ENCODE measurements at regions not wholly inside any gene's neighbourhood (a gene's known extent, or its start where the extent isn't known, plus 50 kb on each side); places are given as distances from the start of the nearest gene placed in this dataset.
"Not testable (repeated sequence)": the region's sequence is repeated elsewhere in the genome, so short reads cannot be mapped to it uniquely, and the experiment has no call there.

DNA sequence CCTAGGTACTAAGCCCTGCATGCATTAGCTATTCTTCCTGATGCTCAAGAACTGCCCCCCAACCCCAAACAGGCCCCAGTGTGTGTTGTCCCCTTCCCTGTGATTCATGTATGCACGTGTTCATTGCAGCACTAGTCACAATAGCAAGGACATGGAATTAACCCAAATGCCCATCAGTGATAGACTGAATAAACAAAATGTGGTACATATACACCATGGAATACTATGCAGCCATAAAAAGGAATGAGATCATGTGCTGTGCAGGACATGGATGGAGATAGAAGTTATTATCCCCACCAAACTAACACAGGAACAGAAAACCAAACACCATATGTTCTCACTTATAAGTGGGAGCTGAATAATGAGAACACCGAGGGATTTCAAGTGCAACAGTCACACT, 214.2 kb upstream of the SLC7A11 start:
- not testable (repeated sequence) for H4K91ac ChIP-seq (ENCODE audit: low read depth, low read length, poor library complexity); H2AFZ ChIP-seq (ENCODE audit: low read length); H2AK5ac ChIP-seq (ENCODE audit: low read depth, low read length); H4K8ac ChIP-seq (ENCODE audit: low read depth, low read length); H3K27me3 ChIP-seq (ENCODE audit: control insufficient read depth in 3 of 3, insufficient read depth in 3 of 3, low read depth in 1 of 3, low read length in 3 of 3); H3K4ac ChIP-seq (ENCODE audit: low read length); H3K9ac ChIP-seq (ENCODE audit: low read depth, low read length, poor library complexity); H3K9me3 ChIP-seq (replicated peaks in 1 of 2; ENCODE audit: control insufficient read depth in 2 of 2, insufficient read depth in 1 of 2, low read depth in 1 of 2, low read length in 2 of 2); H3K36me3 ChIP-seq (replicated peaks in 1 of 2; ENCODE audit: control insufficient read depth in 2 of 2, insufficient read depth in 2 of 2, low read length in 2 of 2); H3K23ac ChIP-seq (ENCODE audit: low read depth, low read length, poor library complexity); H2BK120ac ChIP-seq (ENCODE audit: low read depth, low read length); H3K4me1 ChIP-seq (ENCODE audit: control insufficient read depth in 2 of 2, insufficient read depth in 1 of 2, low read depth in 1 of 2, low read length in 2 of 2); H3K14ac ChIP-seq (ENCODE audit: low read length); H2BK15ac ChIP-seq (ENCODE audit: low read length); H3K4me2 ChIP-seq (ENCODE audit: insufficient read depth, low read length, poor library complexity, severe bottlenecking); H3K79me1 ChIP-seq (ENCODE audit: low read depth, low read length); H2BK5ac ChIP-seq (ENCODE audit: low read length); H3K4me3 ChIP-seq (ENCODE audit: low read length in 2 of 2); DNase-seq (ENCODE audit: low spot score); H2BK12ac ChIP-seq (ENCODE audit: low read length); H3K27ac ChIP-seq (replicated peaks; ENCODE audit: low read length); H3K18ac ChIP-seq (ENCODE audit: low read length)
- WGBS, 2 donors (ENCODE audit: extremely low coverage in 2 of 2, insufficient read length in 2 of 2, insufficient replicate concordance in 1 of 2): no CpG with 5 or more reads among the region's 2 CpGs

DNA sequence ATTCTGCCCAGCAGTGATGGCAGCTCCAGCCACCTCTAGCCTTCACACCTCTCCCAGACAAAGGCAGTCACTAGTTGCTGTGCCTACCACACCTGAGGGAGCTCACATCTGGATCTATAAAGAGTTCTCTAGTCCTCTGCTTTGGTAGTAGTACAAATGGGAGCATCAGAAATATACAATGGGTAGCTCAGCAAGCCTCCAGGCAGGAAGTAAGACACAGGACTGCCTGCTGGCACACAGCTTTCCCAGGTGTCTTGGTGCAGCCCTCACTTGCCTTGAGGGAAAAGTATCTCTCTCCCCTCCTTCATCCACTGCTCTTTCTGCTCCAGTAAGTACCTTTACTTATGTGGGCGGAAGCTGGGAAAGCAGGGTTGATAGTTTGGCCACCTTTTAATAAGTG, 212.9 kb upstream of the SLC7A11 start:
- H3K14ac ChIP-seq (ENCODE audit: low read length): no peak overlapping the region
- H2AFZ ChIP-seq (ENCODE audit: low read length): no peak overlapping the region
- H3K18ac ChIP-seq (ENCODE audit: low read length): no peak overlapping the region
- H3K27me3 ChIP-seq (ENCODE audit: control insufficient read depth in 3 of 3, insufficient read depth in 3 of 3, low read depth in 1 of 3, low read length in 3 of 3): no peaks in the 10 kb centered on the region
- H2BK120ac ChIP-seq (ENCODE audit: low read depth, low read length): no peak overlapping the region
- H2BK5ac ChIP-seq (ENCODE audit: low read length): no peak overlapping the region
- no peak overlapping the region for H4K8ac ChIP-seq (ENCODE audit: low read depth, low read length)
- H2AK5ac ChIP-seq (ENCODE audit: low read depth, low read length): no peak overlapping the region
- no CpG with 5 or more reads among the region's 1 CpG for WGBS, 2 donors (ENCODE audit: extremely low coverage in 2 of 2, insufficient read length in 2 of 2, insufficient replicate concordance in 1 of 2)
- no peak overlapping the region for H4K91ac ChIP-seq (ENCODE audit: low read depth, low read length, poor library complexity)
- H2BK15ac ChIP-seq (ENCODE audit: low read length): no peak overlapping the region
- H3K36me3 ChIP-seq (replicated peaks in 1 of 2; ENCODE audit: control insufficient read depth in 2 of 2, insufficient read depth in 2 of 2, low read length in 2 of 2): no peaks in the 10 kb centered on the region
- no peak overlapping the region for H3K4me2 ChIP-seq (ENCODE audit: insufficient read depth, low read length, poor library complexity, severe bottlenecking)
- no peaks in the 10 kb centered on the region for H3K79me1 ChIP-seq (ENCODE audit: low read depth, low read length)
- H2BK12ac ChIP-seq (ENCODE audit: low read length): no peak overlapping the region
- H3K9me3 ChIP-seq (replicated peaks in 1 of 2; ENCODE audit: control insufficient read depth in 2 of 2, insufficient read depth in 1 of 2, low read depth in 1 of 2, low read length in 2 of 2): no peaks in the 10 kb centered on the region
- no peak overlapping the region for H3K23ac ChIP-seq (ENCODE audit: low read depth, low read length, poor library complexity)
- H3K27ac ChIP-seq (replicated peaks; ENCODE audit: low read length): no peak overlapping the region
- no peak overlapping the region for H3K4ac ChIP-seq (ENCODE audit: low read length)
- H3K9ac ChIP-seq (ENCODE audit: low read depth, low read length, poor library complexity): no peak overlapping the region
- H3K4me3 ChIP-seq (ENCODE audit: low read length in 2 of 2): no peak overlapping the region
- no peaks in the 10 kb centered on the region for H3K4me1 ChIP-seq (ENCODE audit: control insufficient read depth in 2 of 2, insufficient read depth in 1 of 2, low read depth in 1 of 2, low read length in 2 of 2)
- no peak for DNase-seq (ENCODE audit: low spot score)

DNA sequence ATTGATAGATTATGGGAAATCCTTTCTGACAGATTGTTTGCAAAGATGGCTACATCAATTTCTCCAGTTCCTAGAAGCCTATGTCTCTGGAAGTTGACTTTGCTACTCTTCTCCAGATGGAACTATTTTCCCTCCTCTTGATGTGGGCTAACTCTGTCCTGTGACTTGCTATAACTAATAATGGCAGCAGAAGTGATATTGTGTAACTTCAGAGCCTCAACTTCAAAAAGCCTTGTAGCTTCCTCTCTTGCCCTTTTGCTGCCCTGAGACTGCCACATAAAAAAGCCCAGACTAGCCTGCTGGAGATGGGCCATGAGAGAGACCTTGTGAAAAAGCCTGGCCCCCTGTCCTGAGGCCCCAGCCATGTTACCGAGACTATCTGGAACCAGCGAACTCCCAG, 210.7 kb upstream of the SLC7A11 start:
- Histone ChIP-seq H3K9me3 (replicated peaks in 1 of 2; ENCODE audit: control insufficient read depth in 2 of 2, insufficient read depth in 1 of 2, low read depth in 1 of 2, low read length in 2 of 2) (no peaks in the 10 kb centered on the region), H3K4me2 (ENCODE audit: insufficient read depth, low read length, poor library complexity, severe bottlenecking) (no peak overlapping the region), H4K91ac (ENCODE audit: low read depth, low read length, poor library complexity) (no peak overlapping the region), H2BK5ac (ENCODE audit: low read length) (no peak overlapping the region), H3K4me1 (ENCODE audit: control insufficient read depth in 2 of 2, insufficient read depth in 1 of 2, low read depth in 1 of 2, low read length in 2 of 2) (no peaks in the 10 kb centered on the region), H3K14ac (ENCODE audit: low read length) (no peak overlapping the region), H3K27me3 (ENCODE audit: control insufficient read depth in 3 of 3, insufficient read depth in 3 of 3, low read depth in 1 of 3, low read length in 3 of 3) (no peaks in the 10 kb centered on the region), H2AK5ac (ENCODE audit: low read depth, low read length) (no peak overlapping the region), H2AFZ (ENCODE audit: low read length) (no peak overlapping the region), H3K18ac (ENCODE audit: low read length) (no peak overlapping the region), H3K4me3 (ENCODE audit: low read length in 2 of 2) (no peak overlapping the region), H2BK15ac (ENCODE audit: low read length) (no peak overlapping the region), H2BK12ac (ENCODE audit: low read length) (no peak overlapping the region), H4K8ac (ENCODE audit: low read depth, low read length) (no peak overlapping the region), H3K23ac (ENCODE audit: low read depth, low read length, poor library complexity) (no peak overlapping the region), H2BK120ac (ENCODE audit: low read depth, low read length) (no peak overlapping the region), H3K27ac (replicated peaks; ENCODE audit: low read length) (no peak overlapping the region), H3K79me1 (ENCODE audit: low read depth, low read length) (no peaks in the 10 kb centered on the region), H3K9ac (ENCODE audit: low read depth, low read length, poor library complexity) (no peak overlapping the region), H3K4ac (ENCODE audit: low read length) (no peak overlapping the region), H3K36me3 (replicated peaks in 1 of 2; ENCODE audit: control insufficient read depth in 2 of 2, insufficient read depth in 2 of 2, low read length in 2 of 2) (no peaks in the 10 kb centered on the region)
- WGBS, 2 donors (ENCODE audit: extremely low coverage in 2 of 2, insufficient read length in 2 of 2, insufficient replicate concordance in 1 of 2): no CpG with 5 or more reads among the region's 2 CpGs
- no peak for DNase-seq (ENCODE audit: low spot score)

DNA sequence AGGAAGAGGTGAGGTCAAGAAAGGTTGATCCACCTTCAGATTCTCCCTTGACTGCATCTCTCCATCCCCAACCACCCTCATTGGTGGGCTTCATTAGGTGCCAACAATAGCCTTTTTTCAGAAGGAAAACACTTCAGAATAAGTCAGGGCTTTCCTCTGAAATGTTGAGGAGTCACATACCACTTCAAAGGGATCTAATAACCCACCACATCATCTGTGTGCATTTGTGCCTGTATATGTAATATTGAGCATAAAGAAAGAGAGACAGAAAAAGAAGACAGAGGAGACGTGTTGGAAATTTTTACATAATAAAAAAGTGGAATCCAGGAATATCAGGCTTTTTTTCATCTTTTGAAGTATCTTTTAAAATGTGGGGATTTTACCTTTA, 209.1 kb upstream of the SLC7A11 start:
- Histone ChIP-seq H3K14ac (ENCODE audit: low read length) (no peak overlapping the region), H3K4me1 (ENCODE audit: control insufficient read depth in 2 of 2, insufficient read depth in 1 of 2, low read depth in 1 of 2, low read length in 2 of 2) (no peaks in the 10 kb centered on the region), H2BK15ac (ENCODE audit: low read length) (no peak overlapping the region), H3K36me3 (replicated peaks in 1 of 2; ENCODE audit: control insufficient read depth in 2 of 2, insufficient read depth in 2 of 2, low read length in 2 of 2) (no peaks in the 10 kb centered on the region), H3K4ac (ENCODE audit: low read length) (no peak overlapping the region), H3K4me3 (ENCODE audit: low read length in 2 of 2) (no peak overlapping the region), H3K4me2 (ENCODE audit: insufficient read depth, low read length, poor library complexity, severe bottlenecking) (no peak overlapping the region), H3K27ac (replicated peaks; ENCODE audit: low read length) (no peak overlapping the region), H3K9me3 (replicated peaks in 1 of 2; ENCODE audit: control insufficient read depth in 2 of 2, insufficient read depth in 1 of 2, low read depth in 1 of 2, low read length in 2 of 2) (no peaks in the 10 kb centered on the region), H3K79me1 (ENCODE audit: low read depth, low read length) (no peaks in the 10 kb centered on the region), H3K27me3 (ENCODE audit: control insufficient read depth in 3 of 3, insufficient read depth in 3 of 3, low read depth in 1 of 3, low read length in 3 of 3) (no peaks in the 10 kb centered on the region), H4K8ac (ENCODE audit: low read depth, low read length) (no peak overlapping the region), H4K91ac (ENCODE audit: low read depth, low read length, poor library complexity) (no peak overlapping the region), H2BK5ac (ENCODE audit: low read length) (no peak overlapping the region), H3K23ac (ENCODE audit: low read depth, low read length, poor library complexity) (no peak overlapping the region), H3K9ac (ENCODE audit: low read depth, low read length, poor library complexity) (no peak overlapping the region), H2AK5ac (ENCODE audit: low read depth, low read length) (no peak overlapping the region), H2AFZ (ENCODE audit: low read length) (no peak overlapping the region), H2BK12ac (ENCODE audit: low read length) (no peak overlapping the region), H3K18ac (ENCODE audit: low read length) (no peak overlapping the region), H2BK120ac (ENCODE audit: low read depth, low read length) (no peak overlapping the region)
- no CpG with 5 or more reads among the region's 1 CpG for WGBS, 2 donors (ENCODE audit: extremely low coverage in 2 of 2, insufficient read length in 2 of 2, insufficient replicate concordance in 1 of 2)
- DNase-seq (ENCODE audit: low spot score): no peak

Measured in neuronal stem cell (in vitro differentiated cells).